Kidney tubule cell (primary cell): ENCODE measurements at regions not wholly inside any gene's neighbourhood (a gene's known extent, or its start where the extent isn't known, plus 50 kb on each side); places are given as distances from the start of the nearest gene placed in this dataset.
A peak's percentile ranks its signal among the peaks of the same experiment; 100 is the strongest.
"Not testable (repeated sequence)": the region's sequence is repeated elsewhere in the genome, so short reads cannot be mapped to it uniquely, and the experiment has no call there.

Experiments used
- DNase-seq: peaks from one replicate; pipeline ENCODE4 v3.0.0-alpha.2; 2018; ENCODE audit warnings: low spot score

GRCh38 chr4:33649471-33649870 is 2594.8 kb downstream of the ARAP2 start:
- no peak for DNase-seq

- DNase-seq = no peak
Observed at GRCh38 chr4:33650036-33650435, 2594.3 kb downstream of the ARAP2 start.

- no peak for DNase-seq
Observed at GRCh38 chr4:33658971-33659370, 2585.3 kb downstream of the ARAP2 start.

- DNase-seq = no peak
Observed at GRCh38 chr4:33661636-33662035, 2582.7 kb downstream of the ARAP2 start.

- no peak for DNase-seq
Observed at GRCh38 chr4:33685939-33686338, 2558.4 kb downstream of the ARAP2 start.

GRCh38 chr4:33696041-33696440 is 2548.3 kb downstream of the ARAP2 start:
- DNase-seq = no peak

GRCh38 chr4:33696586-33696985 is 2547.7 kb downstream of the ARAP2 start:
- no peak for DNase-seq

- DNase-seq = peak; percentile 85
Observed at GRCh38 chr4:33709247-33709646, 2535.1 kb downstream of the ARAP2 start.

- no peak for DNase-seq
Observed at GRCh38 chr4:33711826-33712225, 2532.5 kb downstream of the ARAP2 start.

GRCh38 chr4:33714971-33715370 is 2529.3 kb downstream of the ARAP2 start:
- no peak for DNase-seq

- peak; percentile 53 for DNase-seq
Observed at GRCh38 chr4:33715841-33716395, 2528.4 kb downstream of the ARAP2 start.

GRCh38 chr4:33722254-33722653 is 2522.1 kb downstream of the ARAP2 start:
- DNase-seq = no peak

GRCh38 chr4:33722800-33723516 is 2521.4 kb downstream of the ARAP2 start:
- DNase-seq = no peak

GRCh38 chr4:33724685-33725084 is 2519.6 kb downstream of the ARAP2 start:
- no peak for DNase-seq

GRCh38 chr4:33725861-33726260 is 2518.5 kb downstream of the ARAP2 start:
- no peak for DNase-seq

GRCh38 chr4:33737726-33738125 is 2506.6 kb downstream of the ARAP2 start:
- no peak for DNase-seq

GRCh38 chr4:33739884-33740632 is 2504.3 kb downstream of the ARAP2 start:
- DNase-seq = peak; percentile 11

- not testable (repeated sequence) for DNase-seq
Observed at GRCh38 chr4:33740871-33741270, 2503.4 kb downstream of the ARAP2 start.

GRCh38 chr4:33746979-33747378 is 2497.3 kb downstream of the ARAP2 start:
- no peak for DNase-seq

GRCh38 chr4:33751050-33751449 is 2493.3 kb downstream of the ARAP2 start:
- DNase-seq = no peak

- no peak for DNase-seq
Observed at GRCh38 chr4:33772582-33772981, 2471.7 kb downstream of the ARAP2 start.

GRCh38 chr4:33780952-33781791 is 2463.1 kb downstream of the ARAP2 start:
- peak; percentile 25 for DNase-seq
